Osteoblast (primary cell): ENCODE measurements at regions not wholly inside any gene's neighbourhood (a gene's known extent, or its start where the extent isn't known, plus 50 kb on each side); places are given as distances from the start of the nearest gene placed in this dataset.

Experiments used
- DNase-seq: peaks from one replicate; pipeline ENCODE4 v3.0.0; 2011; ENCODE audit warnings: low spot score, mixed read lengths; ENCODE audit not compliant: insufficient read length; ENCODE audit errors: missing footprints
- H2AFZ ChIP-seq: 2 replicates; pipeline ENCODE4 v1.6.0; 2011; ENCODE audit warnings: mild to moderate bottlenecking, low read length
- H3K27ac ChIP-seq: 2 replicates; pipeline ENCODE4 v1.5.1; 2011; ENCODE audit warnings: mild to moderate bottlenecking, low read depth, low read length, moderate library complexity
- H3K27me3 ChIP-seq: 2 replicates; pipeline ENCODE4 v1.6.0; 2012; ENCODE audit warnings: mild to moderate bottlenecking, control low read depth, inconsistent platforms, low read length, moderate library complexity; ENCODE audit not compliant: insufficient read depth
- H3K36me3 ChIP-seq: 2 replicates; pipeline ENCODE4 v1.5.1; 2011; ENCODE audit warnings: mild to moderate bottlenecking, low read length, control low read depth, moderate library complexity; ENCODE audit not compliant: insufficient read depth
- H3K4me1 ChIP-seq: 2 replicates; pipeline ENCODE4 v1.5.1; 2011; ENCODE audit warnings: mild to moderate bottlenecking, low read length, control low read depth, moderate library complexity; ENCODE audit not compliant: insufficient read depth
- H3K4me2 ChIP-seq: 2 replicates; pipeline ENCODE4 v1.6.0; 2011; ENCODE audit warnings: mild to moderate bottlenecking, low read length; ENCODE audit not compliant: insufficient read depth
- H3K4me3 ChIP-seq: fragments of 200-600 bp; sonication (generic); 3 replicates; pipeline ENCODE4 v1.5.1; 2012; ENCODE audit warnings: mild to moderate bottlenecking, low read length, inconsistent platforms; ENCODE audit not compliant: insufficient read depth
- H3K79me2 ChIP-seq: 2 replicates; pipeline ENCODE4 v1.6.0; 2012; ENCODE audit warnings: mild to moderate bottlenecking, low read length, control low read depth, inconsistent platforms; ENCODE audit not compliant: insufficient read depth
- H3K9me3 ChIP-seq: 2 replicates; pipeline ENCODE4 v1.5.1; 2011; ENCODE audit warnings: low read depth, low read length, control low read depth
- H4K20me1 ChIP-seq: 2 replicates; pipeline ENCODE4 v1.6.0; 2012; ENCODE audit warnings: mild to moderate bottlenecking, low read length, control low read depth; ENCODE audit not compliant: insufficient read depth
- CTCF ChIP-seq: IDR thresholded peaks from 2 replicates; pipeline ENCODE4 v1.5.1; 2011; ENCODE audit warnings: mild to moderate bottlenecking, low read depth, low read length, moderate library complexity; ENCODE audit errors: extremely low read depth

- Histone ChIP-seq H3K4me1 (no peaks in the 10 kb centered on the region), H3K9me3 (peaks cover 5% of the 10 kb centered on the region), H3K79me2 (no peaks in the 10 kb centered on the region), H3K4me3 (no peak overlapping the region), H3K27ac (no peak overlapping the region), H3K36me3 (no peaks in the 10 kb centered on the region), H3K4me2 (no peak overlapping the region), H4K20me1 (no peaks in the 10 kb centered on the region), H3K27me3 (no peaks in the 10 kb centered on the region), H2AFZ (no peak overlapping the region)
- DNase-seq, result no peak
- no peak for TF ChIP-seq CTCF
These were observed 698.4 kb downstream of the TBC1D22A start for GRCh38 chr22:47460861-47461260.

- H3K4me2 ChIP-seq, result no peak overlapping the region
- no peak overlapping the region for H3K27ac ChIP-seq
- no peaks in the 10 kb centered on the region for H3K4me1 ChIP-seq
- H3K36me3 ChIP-seq, result no peaks in the 10 kb centered on the region
- H2AFZ ChIP-seq, result no peak overlapping the region
- TF ChIP-seq CTCF, result no peak
- H3K27me3 ChIP-seq, result no peaks in the 10 kb centered on the region
- no peak for DNase-seq
- no peaks in the 10 kb centered on the region for H3K79me2 ChIP-seq
- no peak overlapping the region for H3K4me3 ChIP-seq
- H4K20me1 ChIP-seq, result no peaks in the 10 kb centered on the region
- H3K9me3 ChIP-seq, result peaks cover 5% of the 10 kb centered on the region
These were observed 697.7 kb downstream of the TBC1D22A start for GRCh38 chr22:47460176-47460575.

GRCh38 chr22:47458348-47458747 is 695.9 kb downstream of the TBC1D22A start:
- Histone ChIP-seq H3K9me3 (peaks cover 5% of the 10 kb centered on the region), H3K4me1 (no peaks in the 10 kb centered on the region), H2AFZ (no peak overlapping the region), H3K79me2 (no peaks in the 10 kb centered on the region), H3K4me2 (no peak overlapping the region), H3K4me3 (no peak overlapping the region), H3K27ac (no peak overlapping the region), H4K20me1 (no peaks in the 10 kb centered on the region), H3K36me3 (no peaks in the 10 kb centered on the region), H3K27me3 (no peaks in the 10 kb centered on the region)
- DNase-seq, result no peak
- TF ChIP-seq CTCF, result no peak

GRCh38 chr22:47457509-47458300 is 695.3 kb downstream of the TBC1D22A start:
- no peak for DNase-seq
- H3K4me3 ChIP-seq, result no peak overlapping the region
- no peaks in the 10 kb centered on the region for H3K79me2 ChIP-seq
- H3K4me2 ChIP-seq, result no peak overlapping the region
- no peaks in the 10 kb centered on the region for H3K27me3 ChIP-seq
- H3K36me3 ChIP-seq, result no peaks in the 10 kb centered on the region
- no peaks in the 10 kb centered on the region for H3K4me1 ChIP-seq
- no peak overlapping the region for H2AFZ ChIP-seq
- no peak for TF ChIP-seq CTCF
- peaks cover 5% of the 10 kb centered on the region for H3K9me3 ChIP-seq
- H3K27ac ChIP-seq, result no peak overlapping the region
- H4K20me1 ChIP-seq, result no peaks in the 10 kb centered on the region
